HG02588 (cell line): ENCODE measurements at regions not wholly inside any gene's neighbourhood (a gene's known extent, or its start where the extent isn't known, plus 50 kb on each side); places are given as distances from the start of the nearest gene placed in this dataset.
"Not testable (repeated sequence)": the region's sequence is repeated elsewhere in the genome, so short reads cannot be mapped to it uniquely, and the experiment has no call there.

ENCODE experiments used
- ATAC-seq: cut with Tn5 transposase; IDR thresholded peaks from one replicate; pipeline ENCODE4 v1.9.1; 2021; ENCODE audit warnings: mild to moderate bottlenecking, moderate library complexity; ENCODE audit not compliant: unreplicated experiment

DNA sequence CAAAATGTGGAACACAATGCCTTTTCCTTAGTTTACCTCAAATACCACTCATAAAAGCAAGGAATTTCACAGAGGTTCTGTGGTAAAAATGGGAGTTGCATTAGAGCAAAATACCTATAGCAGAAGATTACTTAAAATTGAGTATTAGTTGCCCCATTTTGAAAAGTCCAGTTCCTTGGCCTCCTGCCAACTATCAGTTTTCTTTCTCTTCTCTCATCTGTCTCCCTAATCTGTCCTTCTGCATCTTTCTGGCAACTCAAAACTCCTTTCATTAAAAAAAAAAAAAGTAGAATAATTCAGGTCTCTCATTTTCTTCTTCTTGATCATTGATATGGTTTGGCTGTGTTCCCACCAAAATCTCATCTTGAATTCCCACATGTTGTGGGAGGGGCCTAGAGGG is 127.3 kb downstream of the ATP23 start:
- ATAC-seq = no peak

DNA sequence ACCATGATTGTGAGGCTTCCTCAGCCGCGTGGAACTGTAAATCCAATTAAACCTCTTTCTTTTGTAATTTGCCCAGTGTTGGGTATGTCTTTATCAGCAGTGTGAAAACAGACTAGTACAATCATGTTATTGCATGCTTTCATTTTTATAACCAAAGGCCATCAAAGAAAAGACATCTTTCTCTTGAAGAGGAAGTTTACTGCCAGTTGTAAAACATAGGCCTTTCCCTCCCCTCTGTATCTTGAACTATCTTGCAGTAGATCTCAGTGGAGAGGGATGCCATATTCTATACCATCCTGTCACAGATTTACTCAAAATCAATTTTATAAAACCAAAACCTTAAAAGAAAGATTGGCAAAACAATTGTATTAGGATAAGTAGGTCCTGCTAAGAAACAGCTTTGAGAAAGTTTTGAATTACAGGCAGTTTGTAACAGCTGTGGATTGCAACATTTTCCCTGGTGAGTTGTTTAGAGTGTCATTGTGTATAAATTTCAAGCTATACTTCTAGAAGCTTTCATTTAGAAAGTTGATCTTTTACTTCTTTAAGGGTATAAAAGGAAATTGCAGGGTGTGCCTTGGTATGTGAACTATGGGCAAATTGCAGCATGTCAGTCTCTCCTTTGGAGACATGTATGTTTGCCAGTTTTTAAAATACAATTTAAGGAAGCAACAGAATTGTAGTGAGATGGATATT is 128.0 kb downstream of the ATP23 start:
- ATAC-seq = no peak

DNA sequence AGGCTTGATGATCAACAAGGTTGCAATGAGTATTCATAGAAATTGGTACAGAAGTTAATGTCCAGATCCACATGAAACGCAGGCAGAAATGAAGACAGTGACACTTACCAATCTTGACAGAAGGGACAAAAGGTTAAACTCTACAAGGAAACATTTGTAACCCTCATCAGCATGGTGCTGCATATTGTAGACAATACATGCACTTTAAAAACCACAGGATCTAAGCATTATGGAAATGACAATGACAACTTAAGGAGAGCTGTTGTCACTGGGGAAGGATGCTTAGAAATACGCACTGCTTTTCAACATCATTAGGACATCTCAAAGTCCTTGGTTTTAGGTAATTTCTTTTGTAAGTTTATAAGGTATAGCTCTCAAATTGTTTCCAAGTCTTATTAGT is 130.6 kb downstream of the ATP23 start:
- ATAC-seq = no peak

DNA sequence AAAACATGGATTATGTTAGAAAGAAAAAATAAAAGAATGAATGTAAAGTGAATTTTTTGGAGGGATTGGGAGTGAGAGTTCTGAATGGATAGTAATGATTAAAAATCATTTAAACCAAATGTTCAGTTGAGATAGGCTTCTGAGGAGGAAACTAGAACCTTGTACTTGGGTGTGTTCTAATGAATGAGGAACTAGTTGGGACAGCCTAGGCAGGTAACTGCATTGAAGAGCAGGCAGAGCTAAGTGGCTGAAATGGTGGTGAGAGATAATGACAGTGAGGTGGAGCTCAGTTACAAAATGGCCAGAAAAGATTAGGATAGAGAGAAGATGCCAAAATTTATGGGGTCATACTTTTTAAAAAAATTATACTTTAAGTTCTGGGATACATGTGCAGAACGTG is 132.9 kb downstream of the ATP23 start:
- ATAC-seq = no peak

DNA sequence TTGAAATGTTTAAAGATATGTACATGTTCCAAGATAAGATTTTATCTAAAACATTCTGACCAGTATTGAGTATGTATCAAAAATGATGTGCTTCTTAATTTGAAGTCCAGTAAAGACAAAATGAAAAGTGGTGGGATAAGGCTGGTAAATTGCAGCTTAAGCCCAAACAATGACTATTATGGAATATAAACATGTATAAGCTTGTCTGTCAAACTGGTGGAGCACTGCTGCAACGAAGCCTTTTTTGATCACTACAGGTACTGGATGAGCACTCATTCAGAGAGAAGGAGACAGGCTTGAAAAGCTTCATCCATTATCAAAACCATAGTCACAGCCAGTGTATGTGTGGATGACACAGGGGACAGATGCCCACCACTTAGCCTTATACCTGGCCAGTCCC is 138.4 kb downstream of the ATP23 start:
- no peak for ATAC-seq

DNA sequence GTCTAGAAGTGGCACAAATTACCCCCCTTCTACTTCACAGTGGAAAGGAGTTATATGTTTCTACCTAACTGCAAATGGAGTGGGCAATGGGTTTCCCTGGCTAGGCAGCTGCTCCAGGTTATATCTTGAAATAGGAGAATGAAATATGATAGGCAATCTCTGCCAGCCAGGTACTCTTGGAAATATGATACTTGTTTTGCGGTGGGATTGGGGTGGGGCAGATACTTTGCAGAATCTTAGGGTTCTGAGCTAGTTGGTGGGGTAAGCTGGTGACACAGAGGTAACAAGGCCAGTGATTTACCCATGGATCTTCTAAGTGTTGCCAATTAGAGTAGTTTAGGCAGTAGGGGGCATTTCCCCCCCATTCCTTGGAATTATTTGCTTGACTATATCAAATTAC is 140.1 kb downstream of the ATP23 start:
- ATAC-seq = no peak

DNA sequence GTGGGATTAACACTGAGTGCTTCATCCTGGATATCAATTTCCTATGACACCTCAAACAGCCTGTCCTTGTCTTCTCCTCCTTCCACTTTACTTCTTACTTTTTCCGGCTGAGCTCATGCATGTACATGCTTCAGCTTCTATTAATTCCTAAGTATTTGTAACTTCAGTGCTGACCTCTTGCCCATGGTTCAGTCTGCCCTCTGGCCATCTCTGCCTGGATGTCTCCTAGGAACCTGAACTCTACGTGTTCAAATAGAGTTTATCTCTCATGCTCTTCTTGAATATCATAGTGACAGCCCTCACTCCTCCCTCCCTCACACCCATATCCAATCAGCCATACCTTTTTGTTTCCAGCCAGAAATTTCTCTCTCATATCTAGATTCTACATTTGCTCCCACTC is 141.6 kb downstream of the ATP23 start:
- no peak for ATAC-seq

DNA sequence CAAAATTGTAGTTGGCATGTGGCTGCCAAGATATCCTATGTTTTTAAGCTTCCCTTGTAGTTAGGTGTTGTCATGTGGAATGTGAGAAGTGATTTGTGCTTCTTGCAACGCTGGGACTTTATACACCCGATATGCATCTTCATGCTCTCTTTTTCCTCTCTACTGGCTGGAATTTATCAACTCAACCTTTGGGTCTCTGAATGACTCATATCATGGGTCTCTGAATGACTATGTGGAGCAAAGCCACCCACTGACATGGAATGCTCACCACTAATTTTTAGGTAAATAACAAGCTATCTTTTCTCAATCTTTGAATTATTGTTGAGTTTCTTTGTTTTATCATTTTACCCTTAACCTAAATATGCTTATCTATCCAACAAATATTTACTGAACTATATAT is 144.6 kb downstream of the ATP23 start:
- no peak for ATAC-seq

DNA sequence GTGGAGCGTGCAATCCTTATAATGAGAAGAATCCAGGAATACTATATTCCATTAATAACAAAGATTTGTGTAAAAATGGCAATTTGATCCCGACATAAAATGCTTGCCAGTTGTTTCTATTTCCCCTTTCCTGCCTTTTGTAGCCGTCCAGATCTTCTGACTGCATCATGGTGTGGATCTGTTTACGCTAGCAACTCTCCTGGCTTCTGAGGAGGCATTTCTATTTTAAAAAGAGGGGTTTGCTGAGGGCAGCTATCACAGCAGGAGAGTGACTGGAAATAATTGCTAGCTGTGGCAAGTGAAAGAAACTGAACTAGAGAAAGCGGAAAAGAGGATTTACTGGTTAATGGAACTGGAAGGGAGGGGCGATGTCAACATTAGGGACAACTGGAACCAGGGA is 145.6 kb downstream of the ATP23 start:
- ATAC-seq = no peak

DNA sequence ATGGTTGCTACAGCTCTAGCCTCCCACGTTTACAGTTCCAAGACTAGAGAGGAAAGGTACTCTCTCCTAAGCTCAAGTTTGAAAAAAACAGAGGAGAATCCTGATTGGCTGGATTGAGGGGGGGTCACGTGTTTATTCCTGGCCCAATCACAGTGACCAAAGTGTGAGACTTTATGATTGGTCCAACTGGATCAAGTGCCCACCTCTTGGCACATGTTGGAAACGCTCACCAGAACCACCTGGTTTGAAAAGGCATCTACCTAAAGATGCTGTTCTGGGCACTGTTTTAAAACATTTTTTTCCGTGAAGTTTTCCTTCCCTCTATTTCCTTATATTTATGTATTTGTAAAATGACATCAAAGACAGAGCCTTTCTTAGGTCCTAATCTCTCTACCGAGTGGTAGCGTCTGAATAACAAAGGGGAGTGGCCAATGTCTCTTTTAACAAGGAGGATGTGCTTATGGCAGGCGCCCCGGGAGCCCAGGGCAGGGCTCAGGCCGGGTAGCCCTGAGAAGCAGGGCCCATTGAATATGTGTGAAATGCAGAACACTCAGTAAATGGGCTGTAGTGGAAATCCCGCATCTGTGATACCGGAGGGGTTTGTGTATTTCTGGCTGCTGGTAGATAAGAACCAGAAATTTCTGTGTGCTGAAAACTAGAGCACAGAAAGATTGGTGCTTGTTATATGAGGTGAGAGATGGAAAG is 146.2 kb downstream of the ATP23 start:
- ATAC-seq = no peak

DNA sequence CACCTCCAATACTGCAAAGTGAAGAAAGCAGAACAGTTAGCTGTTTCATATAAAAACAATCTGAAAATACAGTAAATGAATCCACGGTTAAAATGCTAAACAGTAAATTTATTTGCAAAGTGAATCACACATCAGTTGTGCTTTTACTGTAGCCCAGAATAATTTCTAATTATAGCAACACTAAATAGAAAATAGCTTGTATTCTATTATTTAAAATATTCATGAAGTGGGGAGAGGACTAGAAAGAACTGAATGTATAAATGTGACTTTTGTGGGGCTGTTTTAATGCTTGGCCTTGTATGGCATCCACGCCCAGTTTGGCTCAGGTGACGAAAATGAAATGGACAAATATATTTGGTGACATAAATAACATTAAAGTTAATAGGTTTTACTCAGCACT is 148.2 kb downstream of the ATP23 start:
- ATAC-seq = no peak

DNA sequence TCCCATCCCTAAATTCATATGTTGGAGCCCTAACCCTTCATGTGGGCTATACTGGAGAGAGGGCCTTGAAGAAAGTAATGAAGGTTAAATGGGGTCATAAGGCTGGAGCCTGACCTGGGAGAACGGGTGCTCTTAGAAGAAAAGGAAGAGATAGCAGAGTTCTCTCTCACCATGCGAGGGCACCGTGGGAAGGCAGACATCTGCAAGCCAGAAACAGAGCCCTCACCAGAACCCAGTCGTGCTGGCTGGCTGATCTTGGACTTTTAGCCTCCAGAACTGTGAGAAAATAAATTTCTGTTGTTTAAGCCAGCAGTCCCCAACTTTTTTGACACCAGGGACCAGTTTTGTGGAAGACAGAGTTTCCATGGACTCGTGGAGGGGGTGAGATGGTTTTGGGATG is 149.3 kb downstream of the ATP23 start:
- no peak for ATAC-seq

DNA sequence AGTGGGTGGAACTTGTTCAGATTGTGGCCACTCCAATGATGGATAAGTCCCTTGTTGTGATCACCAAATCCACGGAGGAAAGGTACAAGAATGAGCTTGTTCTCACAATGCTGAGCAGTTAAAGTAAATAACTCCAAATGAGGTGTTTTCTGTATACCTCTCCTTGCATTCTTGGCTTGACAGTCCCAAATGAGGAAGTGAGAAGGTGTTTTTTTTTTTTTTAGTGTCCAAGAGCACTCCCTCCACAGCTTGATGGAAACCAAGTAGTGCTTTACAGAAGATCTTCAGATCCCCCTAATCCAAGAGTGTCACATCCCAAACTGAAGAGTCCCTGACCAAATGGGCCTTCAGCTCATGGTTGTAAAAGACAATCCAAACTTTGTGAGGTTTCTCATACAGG is 153.6 kb downstream of the ATP23 start:
- no peak for ATAC-seq

DNA sequence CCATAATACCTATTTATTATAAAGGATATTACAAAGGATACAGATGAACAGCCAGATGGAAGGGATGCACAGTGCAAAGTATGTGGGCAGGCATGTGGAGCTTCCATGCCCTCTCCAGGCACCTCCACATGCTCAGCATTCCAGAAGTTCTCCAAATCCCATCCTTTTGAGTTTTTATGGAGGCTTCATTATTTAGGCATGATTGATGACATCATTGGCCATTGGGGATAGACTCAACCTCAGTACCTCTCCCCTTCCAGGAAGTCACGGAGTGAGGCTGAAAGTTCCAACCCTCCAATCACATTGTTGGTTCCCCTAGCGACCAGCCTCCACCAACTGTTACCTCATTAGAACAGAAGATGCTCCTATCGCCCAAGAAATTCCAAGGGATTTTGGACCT is 156.4 kb downstream of the ATP23 start:
- no peak for ATAC-seq

DNA sequence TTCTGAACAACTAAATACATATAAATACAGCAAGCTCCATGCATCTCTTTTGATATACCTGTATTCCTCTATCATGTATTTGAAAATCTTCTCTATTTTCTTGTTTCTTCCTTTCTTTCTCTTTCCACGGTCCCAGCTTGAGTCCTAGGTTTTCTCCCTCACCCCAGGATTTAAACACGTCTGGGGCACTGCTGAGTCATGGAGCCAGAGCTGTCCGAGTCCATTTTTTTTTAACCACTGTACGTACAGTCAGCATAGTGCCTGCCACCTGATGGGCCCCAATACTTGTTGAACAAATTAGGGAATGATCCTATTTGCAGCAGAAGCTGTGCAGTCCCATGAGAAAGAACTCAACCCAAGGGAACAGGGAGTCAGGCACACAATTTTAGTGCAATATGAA is 158.1 kb downstream of the ATP23 start:
- no peak for ATAC-seq

DNA sequence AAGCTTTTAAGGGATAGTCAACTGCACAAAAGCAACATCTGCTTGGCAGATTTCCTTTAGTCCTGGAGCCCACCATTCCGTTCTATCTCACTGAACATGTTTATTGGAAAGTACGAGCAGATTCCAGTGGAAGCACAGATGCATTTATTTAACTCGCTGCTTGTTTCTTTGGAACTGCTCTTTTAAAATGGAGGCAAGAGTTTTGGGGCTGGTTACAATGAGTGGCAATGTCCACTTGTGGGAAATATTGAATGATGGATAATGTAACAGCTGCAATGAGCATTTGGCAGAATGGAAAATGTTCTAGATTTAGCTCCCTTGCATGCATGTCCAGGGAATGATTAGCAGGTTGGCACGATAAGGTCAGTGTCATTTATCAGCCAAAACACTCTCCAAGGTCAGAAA is 163.0 kb downstream of the ATP23 start:
- no peak for ATAC-seq

DNA sequence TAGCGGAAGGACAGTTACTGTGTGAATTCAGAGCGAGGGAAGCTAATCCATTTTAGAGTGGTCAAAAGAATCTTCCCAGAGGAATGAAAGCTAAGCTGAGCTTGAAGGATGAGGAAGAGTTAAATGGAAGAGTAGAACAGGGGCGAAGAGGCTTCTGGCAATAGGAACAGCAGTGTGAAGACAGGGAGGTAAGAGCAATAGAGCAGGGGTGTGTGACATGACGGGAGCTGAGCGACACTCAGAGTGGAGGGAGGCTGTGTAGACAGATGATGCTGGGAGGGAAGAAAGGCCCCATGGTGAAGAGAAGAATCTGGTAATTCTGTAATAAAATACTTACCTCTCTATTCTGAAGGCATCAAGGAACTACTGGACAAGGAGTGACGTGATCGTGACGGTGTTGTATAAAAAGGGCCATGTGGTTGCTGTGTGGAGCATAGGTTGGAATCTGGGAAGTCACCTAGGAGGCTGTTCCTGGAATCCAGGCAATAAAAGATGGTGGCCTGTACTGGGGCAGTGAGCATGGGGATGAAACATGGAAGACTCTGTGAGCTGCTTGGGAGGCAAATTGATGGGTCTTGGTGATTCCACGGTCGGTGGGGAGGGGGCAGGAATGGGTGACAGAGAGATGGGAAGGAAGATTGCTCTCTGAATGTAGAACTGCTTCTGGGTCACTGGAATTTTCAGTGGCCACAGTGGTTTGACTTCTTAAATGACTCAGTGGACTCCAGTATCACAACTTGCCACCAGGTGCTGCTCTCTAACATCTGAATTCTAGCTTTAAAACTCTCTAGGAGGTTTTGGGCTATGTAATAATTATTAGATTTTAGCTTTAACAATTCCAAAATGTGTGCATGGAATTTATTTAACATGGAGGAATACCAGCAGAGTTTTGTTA is 164.1 kb downstream of the ATP23 start:
- ATAC-seq = no peak

DNA sequence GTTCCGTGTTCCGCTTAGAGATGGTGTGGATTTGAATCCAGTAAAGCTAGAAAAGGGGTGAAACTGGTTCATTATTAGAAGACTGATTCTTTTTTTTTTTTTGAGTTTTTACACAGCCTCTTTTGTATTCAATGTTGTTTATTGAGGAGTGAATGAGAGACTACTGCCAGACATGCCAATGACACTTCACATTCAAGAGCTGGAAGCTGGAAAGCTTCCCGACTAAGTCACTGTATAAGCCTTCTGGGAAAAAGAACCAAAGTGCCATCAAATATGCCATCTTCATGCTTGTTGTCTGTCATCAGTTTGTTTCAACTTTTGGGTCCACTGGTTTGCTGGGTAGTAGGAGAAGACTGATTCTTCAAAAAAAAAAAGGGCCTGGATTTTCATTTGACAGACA is 164.8 kb downstream of the ATP23 start:
- ATAC-seq = no peak

DNA sequence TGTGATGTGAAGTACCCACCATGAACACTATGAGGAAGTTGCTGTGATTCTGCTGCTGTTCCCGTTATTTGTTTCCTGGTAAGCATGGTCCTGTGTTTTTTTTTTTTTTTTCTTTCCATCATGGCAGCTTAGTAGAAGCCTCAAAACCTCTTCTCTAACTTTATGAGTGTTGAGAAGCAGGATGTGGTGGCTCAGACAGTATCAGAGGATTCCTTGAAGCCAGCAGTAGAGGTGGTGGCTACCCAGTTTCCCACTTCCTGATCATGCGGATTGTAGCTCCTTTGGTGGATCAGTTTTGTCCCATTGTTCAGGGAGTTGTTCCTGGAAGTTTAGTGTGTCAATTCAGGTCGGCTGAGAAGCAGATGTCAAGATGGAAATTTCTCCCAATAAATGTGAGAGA is 175.8 kb downstream of the ATP23 start:
- no peak for ATAC-seq

DNA sequence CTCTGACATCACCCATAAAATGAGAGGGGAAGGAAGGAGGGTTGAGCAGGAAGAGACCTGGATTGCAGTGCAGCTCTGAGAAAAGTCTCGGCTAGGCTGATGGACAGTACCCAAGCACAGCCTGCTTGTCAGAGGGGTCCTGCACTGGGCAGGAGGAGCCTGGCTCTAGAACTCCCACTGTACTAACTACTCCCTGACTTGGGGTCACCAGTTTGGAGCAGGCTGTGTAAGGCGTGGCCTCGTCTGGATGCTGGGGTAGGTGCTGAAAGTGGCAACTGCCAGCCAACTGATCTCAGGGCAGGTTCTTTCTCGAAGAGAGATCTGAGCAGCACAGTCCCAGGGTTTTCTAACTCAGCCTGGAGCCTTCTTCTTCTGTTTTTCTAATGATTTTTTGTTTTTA is 176.3 kb downstream of the ATP23 start:
- no peak for ATAC-seq

DNA sequence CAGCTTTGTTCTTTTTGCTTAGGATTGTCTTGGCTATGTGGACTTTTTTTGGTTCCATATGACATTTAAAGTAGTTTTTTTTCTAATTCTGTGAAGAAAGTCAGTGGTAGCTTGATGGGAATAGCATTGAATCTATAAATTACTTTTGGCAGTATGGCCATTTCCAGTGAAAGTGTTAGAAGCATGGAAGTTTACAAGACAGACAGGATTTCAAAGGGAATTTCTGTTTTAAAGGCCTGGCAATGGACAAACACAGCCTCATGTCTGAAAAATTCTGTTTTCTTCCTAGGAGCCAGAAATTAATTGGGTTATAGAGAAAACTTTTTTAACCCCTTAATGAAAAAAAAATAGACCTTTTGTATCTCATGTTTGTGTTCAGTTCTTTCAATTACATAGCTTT is 184.4 kb downstream of the ATP23 start:
- not testable (repeated sequence) for ATAC-seq
